Epithelial cell of proximal tubule (primary cell): ENCODE measurements at regions not wholly inside any gene's neighbourhood (a gene's known extent, or its start where the extent isn't known, plus 50 kb on each side); places are given as distances from the start of the nearest gene placed in this dataset.
A peak's percentile ranks its signal among the peaks of the same experiment; 100 is the strongest.

Experiments
- DNase-seq: peaks from one replicate; pipeline ENCODE4 v3.0.0-alpha.2; 2011; ENCODE audit warnings: low read depth
- H3K4me3 ChIP-seq: 2 replicates; pipeline ENCODE4 v1.5.1; 2011; ENCODE audit warnings: low read depth, mild to moderate bottlenecking, low read length
- CTCF ChIP-seq: conservative IDR thresholded peaks from 2 replicates; pipeline ENCODE4 v1.5.1; 2012; ENCODE audit warnings: low read depth, mild to moderate bottlenecking, low read length

DNA sequence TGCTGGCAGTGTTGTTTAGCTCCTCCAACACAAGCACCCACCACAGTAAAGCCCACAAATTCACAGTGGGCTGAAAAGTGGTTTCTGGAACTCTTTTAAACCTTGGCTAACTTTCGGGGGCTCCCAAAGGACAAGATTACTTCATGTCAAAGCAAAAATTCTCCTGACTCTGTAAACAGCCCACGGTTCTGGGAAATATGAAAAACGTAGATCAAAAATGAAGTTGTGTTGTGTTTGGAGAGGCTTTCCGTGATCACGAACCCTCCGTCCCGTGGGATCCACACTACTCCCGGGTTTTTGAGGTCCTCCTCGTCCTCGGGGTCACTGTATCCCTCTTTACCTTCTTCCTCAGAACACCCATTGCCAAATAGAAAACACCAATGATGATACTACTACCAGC, 159.0 kb upstream of the RUNX1 start:
- H3K4me3 ChIP-seq: no peak overlapping the region
- TF ChIP-seq CTCF: no peak
- DNase-seq: no peak

GRCh38 chr21:35207322-35207721, 158.2 kb upstream of the RUNX1 start:
- TF ChIP-seq CTCF: no peak
- no peak overlapping the region for H3K4me3 ChIP-seq

DNA sequence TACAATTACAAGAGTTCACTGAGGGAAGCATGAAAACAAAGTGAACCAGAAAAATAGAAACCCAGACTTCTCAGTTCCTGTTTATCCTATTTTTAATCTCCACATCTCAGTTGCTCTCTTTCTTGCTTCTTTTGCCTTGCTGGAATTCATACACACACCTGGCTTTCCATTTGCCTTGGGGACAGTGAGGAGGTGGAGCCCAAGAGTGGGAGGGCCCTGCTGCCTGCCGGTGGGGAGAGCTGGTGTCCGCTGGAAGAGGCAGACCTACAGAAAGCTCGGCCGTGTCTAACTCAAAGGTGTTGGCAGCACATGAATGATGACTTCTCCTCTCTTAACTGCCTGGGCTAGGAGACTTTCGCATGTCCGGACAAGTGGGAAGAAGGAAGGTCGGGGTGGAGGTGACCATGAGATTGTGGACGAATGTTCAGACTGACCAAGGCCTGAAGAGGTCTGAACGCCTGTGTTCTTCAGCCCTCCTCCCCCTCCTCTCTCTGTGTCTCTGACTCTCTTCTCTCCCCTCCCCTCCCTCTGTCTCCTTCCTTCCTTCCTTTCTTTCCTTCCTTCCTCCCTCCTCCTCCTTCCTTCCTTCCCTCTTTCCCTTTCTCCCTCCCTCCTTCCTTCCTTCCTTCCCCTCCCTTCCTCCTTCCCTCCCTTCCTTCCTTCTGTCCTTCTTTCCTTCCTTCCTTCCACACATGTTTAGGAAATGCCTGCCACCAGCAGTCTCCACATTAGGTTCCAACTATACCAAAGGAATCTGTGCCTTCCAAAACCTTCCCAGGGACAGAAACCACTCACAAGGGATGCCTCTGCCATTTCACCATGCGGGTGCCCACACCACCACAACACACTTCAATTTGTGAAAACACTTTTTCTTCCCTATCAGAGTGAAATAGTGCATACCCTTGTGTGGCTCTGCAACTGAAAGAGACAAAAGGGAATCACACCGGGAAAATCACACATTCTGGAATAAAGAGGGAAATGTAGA, 157.3 kb upstream of the RUNX1 start:
- DNase-seq: no peak
- H3K4me3 ChIP-seq: no peak overlapping the region
- TF ChIP-seq CTCF: no peak

More at GRCh38 chr21:35207322-35207721, 158.2 kb upstream of the RUNX1 start:
- DNase-seq: no peak

- no peak for TF ChIP-seq CTCF
- no peak for DNase-seq
- H3K4me3 ChIP-seq: no peak overlapping the region
Observed at GRCh38 chr21:35204850-35205541, 155.9 kb upstream of the RUNX1 start.

GRCh38 chr21:35204125-35204524, 155.0 kb upstream of the RUNX1 start:
- no peak for TF ChIP-seq CTCF
- H3K4me3 ChIP-seq: no peak overlapping the region
- no peak for DNase-seq

DNA sequence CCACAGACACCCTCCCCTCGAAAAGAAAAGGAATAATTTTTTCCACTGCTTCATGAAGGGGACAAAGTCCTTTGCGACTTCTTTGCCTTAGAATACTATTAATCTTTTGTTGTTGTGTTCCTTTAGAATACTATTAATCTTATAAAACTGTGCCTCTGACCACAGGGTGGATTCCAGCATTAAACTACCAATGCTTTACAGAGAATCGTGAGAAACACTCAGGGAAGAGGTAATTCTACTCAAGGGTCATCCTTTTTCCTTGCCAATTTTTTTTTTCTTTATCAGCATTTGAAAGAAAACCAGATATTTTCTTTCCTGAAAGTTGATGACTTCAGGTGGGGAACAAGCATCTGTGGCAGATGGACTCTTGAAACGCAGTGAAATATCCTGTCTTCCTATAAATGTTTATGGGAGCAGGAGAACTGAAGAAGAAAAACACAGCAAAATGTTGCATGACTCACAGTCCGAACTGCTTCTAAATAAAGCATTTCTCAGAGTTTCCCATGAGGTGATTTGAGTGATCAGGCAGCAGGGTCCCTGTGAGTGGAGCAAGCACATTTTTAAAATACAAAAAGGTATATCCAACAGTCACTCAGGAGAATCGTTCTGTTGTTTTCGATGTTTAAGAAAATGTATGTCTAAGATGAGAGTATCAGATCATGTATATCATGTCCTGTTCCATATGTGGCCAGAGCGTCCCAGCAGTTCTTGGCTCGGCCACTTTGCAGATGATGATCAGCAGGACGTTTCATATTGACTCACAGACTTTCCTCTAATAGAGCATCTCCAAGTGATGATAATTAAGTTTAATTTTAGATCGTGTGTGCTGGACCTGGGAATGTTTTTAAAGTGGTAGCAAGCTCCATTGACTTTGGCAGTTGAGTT, 154.2 kb upstream of the RUNX1 start:
- H3K4me3 ChIP-seq: no peak overlapping the region
- peak; percentile 74 for DNase-seq
- TF ChIP-seq CTCF: no peak
